HK-2 (cell line): ENCODE measurements at regions not wholly inside any gene's neighbourhood (a gene's known extent, or its start where the extent isn't known, plus 50 kb on each side); places are given as distances from the start of the nearest gene placed in this dataset.
"Not testable (repeated sequence)": the region's sequence is repeated elsewhere in the genome, so short reads cannot be mapped to it uniquely, and the experiment has no call there.

Experiments used
- DNase-seq: peaks from one replicate; pipeline ENCODE4 v3.0.0-alpha.2; 2018; ENCODE audit not compliant: unreplicated experiment

DNA sequence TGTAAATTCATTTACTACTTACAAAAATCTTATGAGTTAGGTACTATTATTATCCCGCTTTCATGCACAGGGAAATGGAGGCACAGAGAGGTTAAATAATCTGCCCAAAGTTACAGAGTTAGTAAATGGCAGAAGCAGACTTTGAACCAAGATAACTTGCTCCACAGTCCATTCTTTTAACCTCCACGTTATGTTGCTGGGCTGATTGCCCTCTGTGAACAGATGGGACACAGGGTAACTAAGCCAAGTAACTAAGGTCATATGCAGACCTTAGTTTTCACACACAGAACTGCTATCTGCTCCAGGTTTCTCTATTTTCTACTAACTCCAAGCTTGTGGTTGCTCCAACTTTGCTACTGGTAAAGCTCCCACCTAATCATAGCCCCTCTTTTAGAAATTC is 147.1 kb upstream of the IFNG-AS1 start:
- no peak for DNase-seq

DNA sequence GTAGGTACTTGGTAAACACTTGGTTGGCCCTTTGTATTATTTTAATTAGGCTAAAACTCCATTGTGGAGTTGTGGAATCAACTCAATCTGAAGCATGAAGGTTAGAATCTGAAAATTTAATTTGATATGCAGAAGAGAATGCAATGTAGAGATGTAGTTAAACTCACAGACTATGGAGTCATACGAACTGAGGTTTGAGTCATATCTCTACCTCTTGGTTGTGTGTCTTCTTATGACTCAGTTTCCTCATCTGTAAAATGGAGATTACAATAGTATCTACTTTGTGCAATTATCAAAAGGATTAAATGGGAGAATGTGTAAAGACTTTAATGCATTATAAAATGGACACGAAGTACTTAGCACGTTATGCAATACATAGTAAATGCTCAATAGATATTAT is 146.0 kb upstream of the IFNG-AS1 start:
- DNase-seq, result no peak

DNA sequence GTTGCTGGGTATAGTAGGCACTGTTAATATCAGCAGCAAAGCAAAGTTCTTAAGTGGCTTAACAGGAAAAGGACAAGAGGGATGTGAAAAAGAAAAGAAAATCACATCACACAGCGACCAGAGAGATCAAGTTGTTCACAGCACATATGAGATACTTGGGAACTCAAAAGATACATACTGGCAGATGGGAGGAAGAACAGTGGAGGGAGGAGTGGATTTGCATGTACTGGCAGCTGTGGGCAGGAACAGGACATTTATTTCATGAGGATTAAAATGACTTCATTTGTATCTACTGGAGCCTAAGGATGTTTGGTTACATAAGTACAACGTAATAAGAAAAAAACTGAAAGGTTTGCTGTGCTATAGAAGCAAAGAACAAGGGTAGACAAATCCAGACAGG is 136.5 kb upstream of the IFNG-AS1 start:
- DNase-seq, result no peak

DNA sequence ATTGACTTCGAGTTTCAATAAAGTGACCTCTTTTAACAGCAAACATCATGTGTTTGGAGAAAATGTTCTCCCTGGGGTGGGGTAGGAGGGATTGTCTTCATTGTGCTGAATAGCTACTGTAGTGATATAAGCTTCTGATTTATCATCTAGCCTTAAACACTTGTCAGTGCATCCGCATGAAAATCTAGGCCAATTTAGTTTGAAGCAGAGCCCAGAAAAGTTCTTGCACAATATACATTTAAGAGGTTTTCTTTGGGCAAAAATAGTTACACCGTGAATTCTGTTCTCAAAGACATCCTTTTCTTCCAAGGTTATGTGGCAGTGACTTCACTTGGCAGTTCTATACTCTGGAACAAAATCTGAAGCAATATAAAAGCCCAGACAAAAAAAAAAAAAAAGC is 136.0 kb upstream of the IFNG-AS1 start:
- DNase-seq, result no peak

GRCh38 chr12:67854351-67854750 is 134.9 kb upstream of the IFNG-AS1 start:
- no peak for DNase-seq

DNA sequence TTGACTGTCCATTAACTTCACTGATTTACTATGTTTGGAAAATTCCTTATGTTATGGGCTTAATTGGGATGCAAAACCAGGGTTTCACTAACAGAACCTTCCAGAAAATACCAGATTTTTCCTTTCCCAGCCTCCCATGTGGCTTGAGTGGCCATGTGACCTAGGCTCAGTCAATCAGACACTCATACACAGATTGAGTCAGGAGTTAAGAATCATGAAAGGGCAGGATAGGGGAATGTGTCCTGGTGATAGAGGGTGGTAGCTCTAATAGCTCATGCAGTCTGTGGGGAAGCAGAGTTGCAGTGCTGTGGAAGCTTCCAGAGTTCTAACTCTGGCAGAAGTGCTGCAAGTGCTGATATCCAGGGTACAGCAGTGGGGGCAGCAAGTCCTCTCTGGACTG is 134.1 kb upstream of the IFNG-AS1 start:
- DNase-seq, result no peak

DNA sequence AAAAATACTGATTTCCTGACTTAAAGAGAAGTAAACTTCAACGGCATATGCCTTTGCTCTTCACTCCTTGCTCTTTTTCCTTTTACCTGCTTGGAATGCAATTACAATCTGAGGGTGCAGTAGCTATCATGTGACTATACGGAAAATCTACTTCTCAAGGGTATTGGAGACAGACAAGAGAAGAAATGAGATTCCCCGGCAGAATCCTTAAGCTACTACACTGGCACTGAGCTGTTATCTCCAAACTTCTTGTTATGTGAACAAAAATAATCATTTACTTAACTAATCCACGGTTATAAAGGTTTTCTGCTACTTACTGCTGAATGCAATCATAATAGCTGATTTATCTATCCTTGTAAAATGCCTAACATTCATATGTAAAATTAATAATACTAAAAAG is 118.0 kb upstream of the IFNG-AS1 start:
- DNase-seq, result no peak

DNA sequence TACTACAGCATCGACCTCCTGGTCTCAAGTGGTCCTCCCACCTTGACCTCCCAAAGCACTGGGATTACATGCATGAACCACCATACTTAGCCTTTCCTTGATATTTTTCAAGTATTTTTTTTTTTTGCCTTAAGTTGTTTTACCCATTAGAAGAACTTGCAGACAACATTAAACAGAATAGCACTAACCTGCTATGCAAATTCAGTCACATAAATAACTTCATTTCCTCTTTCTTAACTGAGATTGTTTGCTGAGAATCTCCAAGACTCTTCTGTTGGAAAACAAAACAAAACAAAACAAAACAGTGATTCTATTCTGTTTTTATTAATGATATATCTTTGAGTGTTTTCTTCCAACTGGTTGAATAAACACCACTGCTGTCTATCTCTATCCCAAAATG is 115.9 kb upstream of the IFNG-AS1 start:
- no peak for DNase-seq

DNA sequence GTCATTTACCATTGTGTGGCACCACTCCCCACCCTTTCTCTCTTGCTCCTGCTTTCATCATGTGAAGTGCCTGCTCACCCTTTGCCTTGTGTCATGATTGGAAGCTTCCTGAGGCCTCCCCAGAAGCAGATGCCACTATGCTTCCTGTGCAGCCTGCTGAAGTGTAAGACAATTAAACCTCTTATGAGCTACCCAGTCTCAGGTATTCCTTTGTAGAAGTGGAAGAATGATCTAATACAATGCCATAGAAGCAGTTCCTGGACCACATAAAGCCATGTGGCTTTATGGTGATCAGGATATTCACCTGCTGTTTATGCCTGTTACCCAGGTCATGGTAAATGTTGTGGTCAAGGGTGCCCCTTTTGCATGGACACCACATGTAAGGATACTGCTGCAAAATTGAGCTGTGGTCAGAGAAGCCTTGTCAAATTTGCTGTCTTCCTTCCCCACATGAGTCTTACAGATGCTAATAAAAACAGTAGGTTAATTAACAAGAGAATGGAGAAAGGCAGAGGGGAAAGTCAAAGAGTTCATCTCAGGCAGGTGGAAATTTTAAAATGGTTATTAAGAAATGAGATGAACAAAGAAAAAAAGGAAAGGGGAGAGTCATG is 112.8 kb upstream of the IFNG-AS1 start:
- no peak for DNase-seq

DNA sequence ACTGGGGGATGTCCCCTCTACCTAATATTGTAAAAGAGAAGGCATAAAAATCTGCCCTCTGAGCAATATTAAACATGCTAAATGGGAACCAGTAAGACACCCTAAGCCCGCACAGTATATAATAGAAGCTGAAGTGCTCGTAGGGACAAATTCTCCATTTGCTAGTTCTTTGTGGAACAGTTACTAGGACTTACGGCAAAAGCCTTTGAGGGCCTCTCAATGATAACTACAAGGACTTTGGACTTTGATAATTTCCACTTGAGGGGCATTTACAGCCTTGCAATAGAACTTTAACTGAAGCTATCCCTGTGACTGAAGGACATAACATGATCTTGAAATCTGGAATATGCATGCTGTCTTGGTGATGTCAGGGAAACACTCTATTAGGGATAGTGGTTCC is 111.5 kb upstream of the IFNG-AS1 start:
- DNase-seq, result no peak

- no peak for DNase-seq
Measured at GRCh38 chr12:67879937-67880336, 109.3 kb upstream of the IFNG-AS1 start.

DNA sequence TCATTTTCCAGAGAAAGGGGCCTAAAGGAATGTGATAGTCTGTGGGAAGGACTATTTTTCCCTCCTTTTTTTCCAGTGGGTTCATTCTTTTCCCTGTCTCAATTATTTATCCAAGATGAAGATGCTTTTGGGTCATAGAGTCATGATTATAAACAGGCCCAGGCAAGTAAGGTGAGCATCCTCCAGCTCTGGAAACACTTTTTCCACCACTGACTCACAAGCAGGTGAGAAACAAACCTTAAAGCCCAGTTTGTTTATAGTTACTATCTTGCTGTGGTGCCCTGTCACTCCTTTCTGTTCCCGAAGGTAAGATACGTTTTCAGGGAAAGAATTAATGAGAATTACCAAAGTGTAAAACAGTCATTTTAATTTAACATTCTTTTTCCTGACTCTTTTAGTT is 107.7 kb upstream of the IFNG-AS1 start:
- no peak for DNase-seq

GRCh38 chr12:67884596-67884995 is 104.7 kb upstream of the IFNG-AS1 start:
- no peak for DNase-seq

DNA sequence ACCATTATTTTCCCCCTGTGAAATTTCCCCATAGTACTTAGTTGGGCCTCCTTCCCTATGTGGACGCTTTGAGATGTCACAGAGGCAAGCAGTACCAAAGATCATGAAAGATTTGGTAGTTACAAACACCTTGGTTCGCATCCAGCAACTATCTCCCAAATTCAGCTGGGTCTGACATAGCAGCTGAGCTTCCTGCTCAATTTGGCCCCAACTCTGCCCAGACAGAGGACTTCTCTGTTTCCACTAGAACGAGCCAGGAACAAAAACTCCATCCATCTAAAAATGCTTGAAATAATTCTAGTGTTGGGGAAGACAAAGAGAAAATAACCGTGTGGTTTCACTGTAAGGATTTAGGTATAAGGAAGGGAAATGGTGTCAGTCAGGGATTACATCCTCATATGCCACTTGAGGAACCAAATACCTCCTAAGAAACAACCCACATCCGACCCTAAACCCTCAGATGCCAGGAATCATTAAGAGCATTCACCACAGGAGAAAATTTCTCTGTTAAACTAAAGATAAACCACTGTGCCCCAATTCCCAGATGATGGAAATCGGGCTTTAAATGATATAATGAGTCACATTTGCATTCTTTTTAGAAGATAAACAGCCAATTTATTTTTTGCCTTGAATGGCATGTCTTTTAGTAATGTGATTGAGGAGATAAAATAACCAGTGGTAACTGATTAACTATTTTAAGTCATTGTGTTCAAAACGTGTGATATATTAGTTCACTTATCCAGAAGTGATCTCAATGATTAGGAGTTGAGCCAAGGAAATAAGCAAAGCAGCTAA is 103.7 kb upstream of the IFNG-AS1 start:
- DNase-seq, result peak; percentile 10

DNA sequence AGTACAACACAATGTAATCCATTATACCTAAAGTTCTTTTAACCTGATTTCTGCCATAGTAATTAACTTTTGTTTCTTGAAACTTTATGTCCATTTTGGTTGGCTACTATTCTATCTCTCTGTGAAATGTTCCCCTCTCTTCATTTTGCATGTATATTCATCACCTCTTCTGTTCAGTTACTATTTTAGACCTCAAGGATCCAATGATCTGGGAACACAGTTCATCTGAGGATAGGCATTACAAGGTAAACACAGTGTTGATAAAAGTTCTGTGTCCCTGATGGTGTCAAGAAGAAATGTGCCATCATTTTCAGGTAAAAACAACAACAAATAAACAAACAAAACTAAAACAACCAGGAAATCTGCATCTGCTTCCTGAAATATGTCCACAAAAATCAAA is 102.2 kb upstream of the IFNG-AS1 start:
- DNase-seq, result no peak

GRCh38 chr12:67889931-67890330 is 99.3 kb upstream of the IFNG-AS1 start:
- no peak for DNase-seq

DNA sequence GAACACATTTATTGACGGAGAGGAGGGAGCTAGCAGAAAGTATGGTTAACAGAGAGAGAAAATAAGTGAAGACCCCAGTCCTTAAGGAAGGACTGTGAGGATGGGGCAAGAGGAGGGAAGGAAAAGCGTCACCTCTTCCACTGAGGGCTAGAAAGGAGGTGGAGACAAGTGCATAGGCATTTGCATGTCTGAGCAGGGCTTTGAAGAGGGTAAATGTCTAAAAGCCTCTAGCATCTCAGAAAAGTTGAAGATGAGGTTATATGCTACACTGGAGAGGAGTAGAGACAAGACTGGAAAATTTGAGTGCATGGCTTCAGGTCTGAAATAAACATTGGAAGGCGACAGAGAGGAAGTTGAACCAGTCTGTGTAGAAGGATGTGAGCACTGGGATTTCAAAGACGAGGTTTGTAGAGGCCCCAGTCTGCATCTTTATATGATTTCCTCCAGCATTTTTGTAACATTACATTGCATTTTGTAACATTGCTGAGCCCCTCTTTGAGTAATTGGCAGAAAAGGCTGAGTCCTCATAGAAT is 98.5 kb upstream of the IFNG-AS1 start:
- DNase-seq, result no peak

DNA sequence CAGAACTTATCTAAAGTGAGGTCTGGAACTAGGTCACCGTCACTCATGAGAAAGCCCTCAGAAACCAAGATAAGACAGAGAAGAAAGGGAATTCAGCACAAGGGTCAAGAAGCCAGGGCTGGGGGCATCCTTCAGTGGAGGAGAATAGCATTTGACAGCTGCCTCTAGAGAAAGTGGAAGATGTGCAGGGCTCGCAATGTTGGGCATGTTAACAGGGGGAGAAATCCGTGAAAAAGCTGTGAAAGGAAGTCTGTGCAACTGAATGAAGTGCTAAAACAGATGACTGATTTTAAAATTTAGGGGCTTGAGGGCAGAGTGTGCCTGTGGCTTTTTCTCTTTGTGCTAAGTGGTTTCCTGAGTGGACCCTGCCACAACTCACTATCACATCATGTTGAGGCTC is 97.7 kb upstream of the IFNG-AS1 start:
- no peak for DNase-seq

DNA sequence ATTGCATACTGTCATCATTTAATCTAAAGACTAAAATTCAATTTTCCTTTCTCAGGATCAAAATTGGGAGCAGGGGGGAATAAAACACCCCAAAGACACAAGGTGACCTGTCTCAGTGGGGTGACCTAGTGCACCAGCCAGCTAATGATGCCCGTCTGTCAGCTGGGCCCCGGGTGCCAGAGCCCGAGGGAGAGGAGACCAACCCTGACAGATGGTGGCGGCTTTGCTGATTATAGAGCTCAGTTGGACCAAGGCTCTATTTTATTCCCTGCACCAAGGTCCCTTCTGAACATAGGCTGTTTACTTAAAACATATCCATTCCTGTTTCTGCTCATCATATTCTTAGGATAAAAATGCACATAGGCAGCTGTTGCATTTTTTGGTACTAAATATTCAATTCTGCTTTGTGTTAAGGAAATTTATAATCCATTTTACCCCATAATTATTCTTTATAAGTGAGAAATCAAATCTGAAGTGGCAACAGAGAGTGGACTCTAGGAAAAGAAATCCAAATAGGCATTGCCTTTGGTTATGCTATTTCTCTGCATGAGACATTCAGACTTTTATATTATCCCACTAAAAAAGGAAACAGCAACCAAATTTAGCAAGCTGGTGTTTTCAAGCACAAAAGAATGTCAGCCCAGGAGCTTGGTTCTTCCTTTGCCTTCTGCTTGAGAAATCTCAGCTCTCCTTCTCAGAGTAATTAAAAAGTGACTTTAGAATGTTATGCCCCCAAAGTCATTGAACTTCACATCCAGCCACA is 96.8 kb upstream of the IFNG-AS1 start:
- DNase-seq, result no peak

- no peak for DNase-seq
Measured at GRCh38 chr12:67893022-67893580, 96.1 kb upstream of the IFNG-AS1 start.

GRCh38 chr12:67900418-67900817 is 88.8 kb upstream of the IFNG-AS1 start:
- DNase-seq, result not testable (repeated sequence)

DNA sequence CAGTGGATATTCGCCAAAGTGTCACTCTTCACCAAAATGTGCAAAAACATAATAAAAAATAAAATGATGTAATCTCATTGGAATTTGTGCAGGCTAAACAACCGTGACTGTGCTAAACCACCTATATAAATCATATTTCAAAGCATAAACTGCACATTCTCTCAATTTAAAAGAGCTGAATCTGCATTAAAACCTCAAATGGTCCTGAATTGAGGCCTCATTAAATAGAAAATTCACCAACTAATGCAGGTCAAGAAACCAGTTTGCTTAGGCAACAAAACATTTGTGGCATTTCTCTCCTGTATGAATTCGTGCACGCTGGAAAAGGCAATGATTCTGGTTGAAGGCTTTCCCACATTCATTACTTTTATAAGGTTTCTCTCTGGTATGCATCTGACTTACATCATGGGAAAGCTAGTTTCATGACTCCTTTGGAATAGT is 80.1 kb upstream of the IFNG-AS1 start:
- peak; percentile 24 for DNase-seq
